B cell (primary cell): ENCODE measurements at regions not wholly inside any gene's neighbourhood (a gene's known extent, or its start where the extent isn't known, plus 50 kb on each side); places are given as distances from the start of the nearest gene placed in this dataset.

Experiments
- ATAC-seq: fragments of 200-7000 bp; cut with Tn5 transposase; one replicate; pipeline ENCODE4 v1.10.0; 2021; ENCODE audit warnings: low read depth, mild to moderate bottlenecking, moderate number of reproducible peaks, moderate library complexity
- CTCF ChIA-PET: fragments of 350-600 bp; sonication (Branson Sonifier 250); formaldehyde crosslinking; loops from one replicate; lab custom pipeline; 2021; ENCODE audit warnings: antibody characterized with exemption, inconsistent platforms; lab: Charles Lee
- POLR2A ChIA-PET: fragments of 350-600 bp; sonication (Branson Sonifier 250); formaldehyde crosslinking; loops from one replicate; lab custom pipeline; 2021; ENCODE audit warnings: antibody characterized with exemption; lab: Charles Lee
- DNase-seq: peaks from one replicate; pipeline ENCODE4 v3.0.0; 2013
- H2AFZ ChIP-seq: 2 replicates; pipeline ENCODE4 v1.6.1; 2012; ENCODE audit warnings: mild to moderate bottlenecking, low read depth, low read length; ENCODE audit not compliant: insufficient read depth, poor library complexity, severe bottlenecking
- H3K27ac ChIP-seq, 2 donors: 1 replicate in 1 of 2; 2 replicates in 1 of 2; pipeline ENCODE4 v1.5.1; 2012 to 2013; ENCODE audit warnings: low read length in 2 of 2, mild to moderate bottlenecking in 2 of 2, moderate library complexity in 1 of 2
- H3K27me3 ChIP-seq, 4 experiments: fragments of 200-600 bp in 1 of 4; sonication (generic) in 1 of 4; replicated peaks in 1 of 4; 1 replicate in 2 of 4; 2 replicates in 2 of 4; pipeline versions ENCODE4 v1.6.1 to v1.7.0; 2013 to 2016; ENCODE audit warnings: low read length in 3 of 4, mild to moderate bottlenecking in 2 of 4, mixed read lengths in 1 of 4, moderate library complexity in 1 of 4; ENCODE audit not compliant: insufficient read depth in 4 of 4, control insufficient read depth in 3 of 4; ENCODE audit errors: control extremely low read depth in 1 of 4
- H3K36me3 ChIP-seq, 2 experiments: replicated peaks in 1 of 2; 1 replicate in 1 of 2; 2 replicates in 1 of 2; pipeline versions ENCODE4 v1.6.1 to v1.7.1; 2013; ENCODE audit warnings: low read length in 1 of 2; ENCODE audit not compliant: insufficient read depth in 2 of 2, control insufficient read depth in 1 of 2; ENCODE audit errors: control extremely low read depth in 1 of 2, extremely low read depth in 1 of 2
- H3K4me1 ChIP-seq, 2 donors: fragments of 200-600 bp in 1 of 2; sonication (generic) in 1 of 2; 1 replicate in 1 of 2; 2 replicates in 1 of 2; pipeline versions ENCODE4 v1.5.1 to v1.6.1; 2013 to 2017; ENCODE audit warnings: low read length in 2 of 2; ENCODE audit not compliant: control insufficient read depth in 2 of 2, insufficient read depth in 2 of 2
- H3K4me2 ChIP-seq: replicated peaks from 2 replicates; pipeline ENCODE3; 2012; ENCODE audit warnings: mild to moderate bottlenecking, low read depth, low read length; ENCODE audit not compliant: poor library complexity, severe bottlenecking
- H3K4me3 ChIP-seq, 5 experiments: fragments of 200-600 bp in 1 of 5; sonication (generic) in 1 of 5; 1 replicate in 3 of 5; 2 replicates in 2 of 5; pipeline versions ENCODE4 v1.5.1 to v1.7.0; 2011 to 2016; ENCODE audit warnings: low read length in 4 of 5, mild to moderate bottlenecking in 4 of 5, low read depth in 2 of 5, control low read depth in 1 of 5, moderate library complexity in 1 of 5; ENCODE audit not compliant: insufficient read depth in 1 of 5; ENCODE audit errors: control extremely low read depth in 1 of 5, extremely low read depth in 1 of 5
- H3K79me2 ChIP-seq: fragments of 200-600 bp; sonication (generic); one replicate; pipeline ENCODE4 v1.6.0; 2016; ENCODE audit warnings: low read length; ENCODE audit not compliant: control insufficient read depth, insufficient read depth
- H3K9ac ChIP-seq: fragments of 200-600 bp; sonication (generic); 2 replicates; pipeline ENCODE4 v1.6.1; 2017; ENCODE audit warnings: mild to moderate bottlenecking, low read length, moderate library complexity
- H3K9me3 ChIP-seq, 3 donors: one replicate each; pipeline versions ENCODE4 v1.6.1 to v1.7.1; 2013; ENCODE audit warnings: low read length in 2 of 3; ENCODE audit not compliant: control insufficient read depth in 2 of 3, insufficient read depth in 1 of 3; ENCODE audit errors: control extremely low read depth in 1 of 3
- H4K20me1 ChIP-seq: 2 replicates; pipeline ENCODE4 v1.6.0; 2012; ENCODE audit warnings: mild to moderate bottlenecking, low read length; ENCODE audit not compliant: insufficient read depth, control insufficient read depth, poor library complexity, severe bottlenecking
- H3K27ac Mint-ChIP-seq: one replicate; pipeline ENCODE4 v1.8.0; 2021; ENCODE audit warnings: mixed read lengths
- H3K27me3 Mint-ChIP-seq: one replicate; pipeline ENCODE4 v1.8.0; 2021; ENCODE audit warnings: mixed read lengths
- H3K4me1 Mint-ChIP-seq: one replicate; pipeline ENCODE4 v1.8.0; 2021; ENCODE audit warnings: mixed read lengths
- H3K4me3 Mint-ChIP-seq: one replicate; pipeline ENCODE4 v1.8.0; 2021; ENCODE audit warnings: mixed read lengths
- H3K9me3 Mint-ChIP-seq: one replicate; pipeline ENCODE4 v1.8.0; 2022; ENCODE audit warnings: mixed read lengths; ENCODE audit not compliant: insufficient read depth
- CTCF ChIP-seq: fragments of 200-600 bp; IDR thresholded peaks from one replicate; pipeline ENCODE4 v1.8.0; 2022; ENCODE audit warnings: antibody characterized with exemption, mild to moderate bottlenecking
- EZH2 ChIP-seq: IDR thresholded peaks from 2 replicates; pipeline ENCODE4 v1.6.1; 2012; ENCODE audit warnings: borderline replicate concordance, low read depth, mild to moderate bottlenecking, moderate library complexity, low read length; ENCODE audit not compliant: insufficient read depth, poor library complexity, severe bottlenecking
- WGBS: methylation state at CpG from one replicate; pipeline ENCODE4 v1.1.5; 2013; ENCODE audit warnings: missing lambda C conversion rate; ENCODE audit not compliant: insufficient coverage; 5-methylcytosine and 5-hydroxymethylcytosine counted together
- intact Hi-C: fragments of 100-400 bp; cut with micrococcal nuclease; formaldehyde crosslinking; loops from one replicate; pipeline ENCODE4 v1.10.0; 2022

DNA sequence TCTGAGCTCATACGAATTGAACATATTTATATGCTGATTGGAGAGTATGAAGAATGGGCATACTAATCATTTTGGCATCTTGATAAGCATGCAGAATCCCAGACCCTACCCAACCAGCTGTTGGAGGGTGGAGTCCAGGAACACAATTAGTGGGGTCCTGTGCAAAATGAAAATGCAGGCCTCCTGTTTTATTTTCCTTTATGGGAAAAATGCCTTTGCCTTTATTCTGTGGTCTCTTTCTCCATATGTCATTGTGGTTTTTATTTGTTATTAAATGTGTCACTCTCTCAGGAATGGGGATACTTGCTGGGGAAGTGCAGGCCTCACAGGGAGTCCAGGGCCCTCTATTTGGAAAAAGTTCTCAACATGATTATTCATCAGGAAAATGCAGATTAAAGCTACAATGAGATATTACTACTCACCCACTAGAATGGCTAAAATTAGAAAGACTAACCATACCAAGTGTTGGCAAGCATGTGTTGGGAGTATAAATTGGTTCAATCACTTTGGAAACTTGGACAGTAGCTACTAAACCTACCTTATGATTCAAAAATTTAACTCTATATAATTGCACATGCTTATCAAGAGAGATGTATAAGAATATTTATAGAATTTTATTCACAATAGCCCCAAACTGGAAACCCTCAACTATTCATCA is 185.1 kb upstream of the FOXN2 start:
- Histone ChIP-seq H4K20me1 (no peaks in the 10 kb centered on the region), H3K36me3 (no peaks in the 10 kb centered on the region), H3K27ac (no peak overlapping the region), H3K4me2 (no peak overlapping the region), H3K4me3 (no peak overlapping the region), H3K4me1 (no peaks in the 10 kb centered on the region), H3K9me3 (peaks cover 0 to 4% (median 2%) of the 10 kb centered on the region in 3 donors), H3K27me3 (peaks cover 0 to 7% (median 2%) of the 10 kb centered on the region in 4 experiments), H3K79me2 (no peaks in the 10 kb centered on the region), H2AFZ (no peak overlapping the region), H3K9ac (no peak overlapping the region)
- DNase-seq, result no peak
- H3K27me3 Mint-ChIP-seq, result no peaks in the 10 kb centered on the region
- H3K9me3 Mint-ChIP-seq, result no peaks in the 10 kb centered on the region
- ChIA-PET CTCF (no interaction called here), POLR2A (no interaction called here)
- ATAC-seq, result no peak
- H3K27ac Mint-ChIP-seq, result no peak overlapping the region
- no peak overlapping the region for H3K4me3 Mint-ChIP-seq
- intact Hi-C loops, result no loop called here
- TF ChIP-seq CTCF (no peak), EZH2 (no peak)
- no CpG with 5 or more reads among the region's 1 CpG for WGBS
- H3K4me1 Mint-ChIP-seq, result no peaks in the 10 kb centered on the region

- DNase-seq (no peak), ATAC-seq (no peak)
Measured at GRCh38 chr2:48131539-48132270, 182.8 kb upstream of the FOXN2 start.

More at GRCh38 chr2:48131539-48132270, 182.8 kb upstream of the FOXN2 start:
- Mint-ChIP-seq H3K27me3 (no peaks in the 10 kb centered on the region), H3K4me1 (no peaks in the 10 kb centered on the region), H3K9me3 (peaks cover 3% of the 10 kb centered on the region), H3K4me3 (no peak overlapping the region), H3K27ac (no peak overlapping the region)
- Histone ChIP-seq H3K4me1 (no peaks in the 10 kb centered on the region), H3K79me2 (no peaks in the 10 kb centered on the region), H3K27ac (no peak overlapping the region), H2AFZ (no peak overlapping the region), H3K9ac (no peak overlapping the region), H3K4me2 (no peak overlapping the region), H3K36me3 (no peaks in the 10 kb centered on the region), H3K27me3 (peaks cover 0 to 7% (median 2%) of the 10 kb centered on the region in 4 experiments), H4K20me1 (no peaks in the 10 kb centered on the region), H3K4me3 (no peak overlapping the region), H3K9me3 (peaks cover 0 to 4% (median 2%) of the 10 kb centered on the region in 3 donors)
- intact Hi-C loops, result no loop called here
- no peak for TF ChIP-seq EZH2
- TF ChIP-seq CTCF, result no peak
- 95% methylated on average over 2 of the region's 6 CpGs for WGBS
- ChIA-PET POLR2A (no interaction called here), CTCF (no interaction called here)
